GM13976 (cell line): ENCODE measurements at regions not wholly inside any gene's neighbourhood (a gene's known extent, or its start where the extent isn't known, plus 50 kb on each side); places are given as distances from the start of the nearest gene placed in this dataset.

Source experiments
- DNase-seq: peaks from one replicate; pipeline ENCODE4 v3.0.0; 2012; ENCODE audit warnings: low spot score
- in situ Hi-C: fragments of 300-500 bp; cut with MboI; formaldehyde crosslinking; loops from one replicate; pipeline ENCODE4 v1.12.0; 2022; ENCODE audit warnings: low sequenced_read_pairs, mixed read lengths, inconsistent platforms; ENCODE audit not compliant: unreplicated experiment
- TF ChIP-seq, protein P1 (sequence below): IDR thresholded peaks from 2 replicates; pipeline ENCODE4 v1.5.1; 2012; ENCODE audit warnings: borderline replicate concordance, mild to moderate bottlenecking; ENCODE audit not compliant: insufficient read depth; ENCODE audit errors: extremely low read depth, missing control alignments, control extremely low read depth

DNA sequence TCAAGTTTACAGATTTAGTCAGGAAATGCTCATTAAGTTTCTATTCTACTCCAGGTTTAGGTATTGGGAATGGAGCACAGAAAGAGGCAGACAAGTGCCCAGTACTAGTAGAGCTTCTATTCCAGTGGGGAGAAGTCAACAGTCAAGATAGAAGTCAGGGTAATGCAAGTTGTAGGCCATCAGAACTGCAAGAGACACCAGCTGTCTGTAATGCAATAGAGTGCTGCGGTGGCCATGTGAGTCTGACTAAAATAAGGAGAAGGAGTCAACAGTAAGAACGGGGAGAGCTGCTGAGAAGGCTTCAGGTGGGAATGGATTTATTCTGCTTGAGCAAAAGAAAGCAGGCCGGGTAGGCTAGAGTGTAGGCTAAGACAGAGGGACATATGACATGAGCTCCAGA lies 515.0 kb downstream of the QKI start:
- TF ChIP-seq, protein P1, sequence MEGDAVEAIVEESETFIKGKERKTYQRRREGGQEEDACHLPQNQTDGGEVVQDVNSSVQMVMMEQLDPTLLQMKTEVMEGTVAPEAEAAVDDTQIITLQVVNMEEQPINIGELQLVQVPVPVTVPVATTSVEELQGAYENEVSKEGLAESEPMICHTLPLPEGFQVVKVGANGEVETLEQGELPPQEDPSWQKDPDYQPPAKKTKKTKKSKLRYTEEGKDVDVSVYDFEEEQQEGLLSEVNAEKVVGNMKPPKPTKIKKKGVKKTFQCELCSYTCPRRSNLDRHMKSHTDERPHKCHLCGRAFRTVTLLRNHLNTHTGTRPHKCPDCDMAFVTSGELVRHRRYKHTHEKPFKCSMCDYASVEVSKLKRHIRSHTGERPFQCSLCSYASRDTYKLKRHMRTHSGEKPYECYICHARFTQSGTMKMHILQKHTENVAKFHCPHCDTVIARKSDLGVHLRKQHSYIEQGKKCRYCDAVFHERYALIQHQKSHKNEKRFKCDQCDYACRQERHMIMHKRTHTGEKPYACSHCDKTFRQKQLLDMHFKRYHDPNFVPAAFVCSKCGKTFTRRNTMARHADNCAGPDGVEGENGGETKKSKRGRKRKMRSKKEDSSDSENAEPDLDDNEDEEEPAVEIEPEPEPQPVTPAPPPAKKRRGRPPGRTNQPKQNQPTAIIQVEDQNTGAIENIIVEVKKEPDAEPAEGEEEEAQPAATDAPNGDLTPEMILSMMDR = no peak
- no peak for DNase-seq
- in situ Hi-C loops = no loop called here

DNA sequence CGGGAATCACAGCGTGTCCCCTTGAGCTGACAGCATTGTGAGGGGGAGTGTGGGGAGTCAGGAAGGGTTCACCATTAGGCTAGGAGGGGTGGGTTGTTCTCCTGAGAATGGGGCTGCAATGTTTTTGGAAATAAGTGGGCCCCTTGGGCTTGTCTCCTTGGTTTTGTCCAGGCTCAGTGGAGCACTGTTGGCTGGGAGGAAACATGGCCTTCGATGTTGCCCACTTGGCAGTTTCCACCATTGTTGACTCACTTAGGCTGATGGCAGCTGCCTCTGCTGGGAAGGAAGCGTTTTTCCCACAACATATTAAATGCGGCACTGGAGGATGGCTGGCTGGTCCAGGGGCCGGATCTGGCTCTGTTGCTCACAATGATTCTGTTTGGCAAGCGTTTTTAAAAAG lies 512.1 kb downstream of the QKI start:
- DNase-seq = no peak
- in situ Hi-C loops = no loop called here
- TF ChIP-seq, protein P1 = no peak

DNA sequence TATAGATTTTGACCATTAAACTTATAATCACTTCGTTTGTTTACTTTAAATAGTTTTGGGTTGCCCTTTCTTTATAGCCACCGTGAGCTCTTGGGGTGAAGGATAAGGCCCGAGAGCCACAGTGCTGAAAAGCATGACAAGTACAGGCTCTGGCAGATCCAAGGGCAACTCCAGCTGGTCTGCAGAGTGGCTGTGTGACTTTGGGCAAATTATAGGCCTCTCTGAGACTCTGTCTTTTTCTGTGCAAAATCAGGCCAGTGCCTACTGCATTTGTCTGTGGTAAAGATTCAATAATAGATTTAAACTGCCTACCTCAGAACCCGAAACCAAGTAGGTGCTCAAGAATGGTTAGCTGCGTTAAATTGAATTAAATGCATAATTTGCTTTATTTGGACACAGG lies 511.3 kb downstream of the QKI start:
- in situ Hi-C loops = no loop called here
- no peak for DNase-seq
- TF ChIP-seq, protein P1 = no peak

DNA sequence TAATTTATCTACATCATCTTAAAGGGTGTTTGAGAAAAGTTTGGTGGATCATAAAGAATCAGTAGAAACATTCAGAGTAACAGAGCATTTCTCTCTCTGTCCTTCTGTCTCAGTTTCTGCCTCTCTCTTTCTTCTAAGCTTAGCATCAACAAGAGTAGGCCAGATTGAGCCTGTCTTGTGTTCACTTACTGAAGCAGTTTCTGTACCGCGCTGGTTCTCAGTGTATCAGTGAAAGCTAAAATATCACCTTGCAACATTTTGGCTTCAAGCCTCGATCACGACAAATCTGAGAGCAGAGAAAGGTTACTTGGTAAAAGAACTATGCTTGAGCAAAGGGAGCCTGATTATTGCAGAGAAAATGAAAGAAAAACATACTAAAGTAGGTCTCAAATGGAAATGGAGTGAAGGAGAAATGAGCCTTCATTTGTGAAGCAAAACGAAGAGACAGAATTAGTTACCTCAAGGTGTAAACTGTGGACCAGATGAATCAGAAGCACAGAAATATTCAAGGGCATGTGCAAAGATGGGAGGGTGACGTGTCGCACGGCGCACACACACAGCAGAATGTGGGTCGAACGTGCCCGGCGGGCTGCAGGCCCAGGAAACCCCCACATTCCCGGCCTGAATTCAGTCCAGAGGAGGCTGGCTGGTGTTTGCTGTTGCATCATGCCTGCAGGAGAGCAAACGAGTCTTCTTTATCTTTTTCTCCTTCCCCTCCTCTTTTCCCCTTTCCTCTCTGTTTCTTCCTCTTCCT lies 509.3 kb downstream of the QKI start:
- DNase-seq = no peak
- TF ChIP-seq, protein P1 = no peak
- in situ Hi-C loops = no loop called here

DNA sequence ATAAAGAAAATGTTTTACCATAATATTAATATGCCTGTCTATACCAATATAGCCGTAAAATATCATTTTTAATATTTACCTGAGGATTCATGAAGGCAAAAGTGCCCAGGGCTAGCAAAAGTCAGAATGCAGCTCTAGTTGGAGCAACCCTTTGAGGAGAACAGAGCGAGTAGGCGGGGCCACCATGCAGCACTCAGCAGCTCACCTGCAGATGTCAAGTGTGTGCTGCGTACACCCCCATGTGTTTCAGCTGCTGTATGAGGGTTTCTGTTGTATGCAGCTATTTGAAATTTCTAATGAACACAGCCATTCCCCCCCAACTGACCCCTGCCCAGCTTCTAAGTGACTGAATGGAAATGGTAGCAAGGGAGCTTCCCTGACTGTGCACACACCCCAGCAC lies 508.0 kb downstream of the QKI start:
- in situ Hi-C loops = no loop called here
- TF ChIP-seq, protein P1 = no peak
- no peak for DNase-seq

DNA sequence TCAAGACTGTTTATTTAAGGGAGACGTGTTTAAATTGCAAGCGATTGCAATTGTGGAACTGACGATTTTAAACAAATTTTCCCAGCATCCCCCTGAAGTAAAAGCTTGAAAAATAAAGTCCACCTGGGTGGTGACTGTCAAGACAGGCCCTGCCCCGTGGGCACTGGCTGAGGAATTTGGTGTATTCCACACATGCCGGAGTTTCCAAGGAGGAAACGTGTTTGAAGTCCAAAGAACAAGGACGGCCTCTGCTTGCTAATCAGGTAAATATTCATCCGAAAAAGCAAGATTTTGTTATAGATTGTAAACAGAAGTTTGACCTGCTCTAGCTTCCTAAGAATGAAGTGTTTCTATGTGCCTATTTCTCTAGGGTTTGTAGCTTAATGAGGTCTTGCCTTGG lies 505.1 kb downstream of the QKI start:
- in situ Hi-C loops = no loop called here
- DNase-seq = no peak
- TF ChIP-seq, protein P1 = no peak
